ENCODE measurements at regions not wholly inside any gene's neighbourhood (a gene's known extent, or its start where the extent isn't known, plus 50 kb on each side); places are given as distances from the start of the nearest gene placed in this dataset.

DNA sequence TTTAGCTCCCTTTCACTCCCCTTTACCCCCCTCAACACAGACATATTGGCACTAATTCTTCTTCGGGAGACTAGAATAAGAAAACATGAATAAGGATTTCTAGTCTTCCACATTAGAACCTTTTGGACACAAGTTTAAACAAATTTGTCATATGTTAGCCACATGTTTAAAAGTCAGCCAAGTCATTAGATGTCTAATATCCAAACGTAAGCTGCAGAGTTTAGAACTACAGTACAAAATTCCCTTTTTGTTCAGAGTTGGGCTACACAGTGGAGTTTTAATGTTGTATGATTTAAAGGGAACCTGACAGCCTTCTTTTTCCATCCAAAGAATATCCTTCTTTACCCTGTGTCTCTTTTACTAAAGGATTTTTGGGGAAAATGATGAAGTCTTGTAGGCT lies 79.8 kb downstream of the PDE6H start:
- TF ChIP-seq POLR2AphosphoS5 (IDR thresholded peaks at IDR 0.05; ENCODE audit: low read depth) (no peak), SPI1 (IDR thresholded peaks at IDR 0.05; ENCODE audit: borderline replicate concordance, low read depth) (no peak), GABPA (IDR thresholded peaks at IDR 0.05; ENCODE audit: low read depth) (no peak)
- TF ChIP-seq, protein P1, sequence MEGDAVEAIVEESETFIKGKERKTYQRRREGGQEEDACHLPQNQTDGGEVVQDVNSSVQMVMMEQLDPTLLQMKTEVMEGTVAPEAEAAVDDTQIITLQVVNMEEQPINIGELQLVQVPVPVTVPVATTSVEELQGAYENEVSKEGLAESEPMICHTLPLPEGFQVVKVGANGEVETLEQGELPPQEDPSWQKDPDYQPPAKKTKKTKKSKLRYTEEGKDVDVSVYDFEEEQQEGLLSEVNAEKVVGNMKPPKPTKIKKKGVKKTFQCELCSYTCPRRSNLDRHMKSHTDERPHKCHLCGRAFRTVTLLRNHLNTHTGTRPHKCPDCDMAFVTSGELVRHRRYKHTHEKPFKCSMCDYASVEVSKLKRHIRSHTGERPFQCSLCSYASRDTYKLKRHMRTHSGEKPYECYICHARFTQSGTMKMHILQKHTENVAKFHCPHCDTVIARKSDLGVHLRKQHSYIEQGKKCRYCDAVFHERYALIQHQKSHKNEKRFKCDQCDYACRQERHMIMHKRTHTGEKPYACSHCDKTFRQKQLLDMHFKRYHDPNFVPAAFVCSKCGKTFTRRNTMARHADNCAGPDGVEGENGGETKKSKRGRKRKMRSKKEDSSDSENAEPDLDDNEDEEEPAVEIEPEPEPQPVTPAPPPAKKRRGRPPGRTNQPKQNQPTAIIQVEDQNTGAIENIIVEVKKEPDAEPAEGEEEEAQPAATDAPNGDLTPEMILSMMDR (IDR thresholded peaks at IDR 0.05; ENCODE audit: insufficient read depth, low read length): no peak
- TF ChIP-seq, protein P2, sequence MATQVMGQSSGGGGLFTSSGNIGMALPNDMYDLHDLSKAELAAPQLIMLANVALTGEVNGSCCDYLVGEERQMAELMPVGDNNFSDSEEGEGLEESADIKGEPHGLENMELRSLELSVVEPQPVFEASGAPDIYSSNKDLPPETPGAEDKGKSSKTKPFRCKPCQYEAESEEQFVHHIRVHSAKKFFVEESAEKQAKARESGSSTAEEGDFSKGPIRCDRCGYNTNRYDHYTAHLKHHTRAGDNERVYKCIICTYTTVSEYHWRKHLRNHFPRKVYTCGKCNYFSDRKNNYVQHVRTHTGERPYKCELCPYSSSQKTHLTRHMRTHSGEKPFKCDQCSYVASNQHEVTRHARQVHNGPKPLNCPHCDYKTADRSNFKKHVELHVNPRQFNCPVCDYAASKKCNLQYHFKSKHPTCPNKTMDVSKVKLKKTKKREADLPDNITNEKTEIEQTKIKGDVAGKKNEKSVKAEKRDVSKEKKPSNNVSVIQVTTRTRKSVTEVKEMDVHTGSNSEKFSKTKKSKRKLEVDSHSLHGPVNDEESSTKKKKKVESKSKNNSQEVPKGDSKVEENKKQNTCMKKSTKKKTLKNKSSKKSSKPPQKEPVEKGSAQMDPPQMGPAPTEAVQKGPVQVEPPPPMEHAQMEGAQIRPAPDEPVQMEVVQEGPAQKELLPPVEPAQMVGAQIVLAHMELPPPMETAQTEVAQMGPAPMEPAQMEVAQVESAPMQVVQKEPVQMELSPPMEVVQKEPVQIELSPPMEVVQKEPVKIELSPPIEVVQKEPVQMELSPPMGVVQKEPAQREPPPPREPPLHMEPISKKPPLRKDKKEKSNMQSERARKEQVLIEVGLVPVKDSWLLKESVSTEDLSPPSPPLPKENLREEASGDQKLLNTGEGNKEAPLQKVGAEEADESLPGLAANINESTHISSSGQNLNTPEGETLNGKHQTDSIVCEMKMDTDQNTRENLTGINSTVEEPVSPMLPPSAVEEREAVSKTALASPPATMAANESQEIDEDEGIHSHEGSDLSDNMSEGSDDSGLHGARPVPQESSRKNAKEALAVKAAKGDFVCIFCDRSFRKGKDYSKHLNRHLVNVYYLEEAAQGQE (IDR thresholded peaks at IDR 0.05; ENCODE audit: insufficient replicate concordance, low read depth): no peak
- Histone ChIP-seq H3K4me3 (replicated peaks; ENCODE audit: insufficient read depth, low read length) (no peak overlapping the region), H3K27ac (replicated peaks) (no peak overlapping the region), H3K27me3 (ENCODE audit: insufficient read depth, poor library complexity, severe bottlenecking) (peaks cover 3% of the 10 kb centered on the region)
- no peak for DNase-seq (ENCODE audit: low read depth in 1 of 2, low spot score in 1 of 2)

DNA sequence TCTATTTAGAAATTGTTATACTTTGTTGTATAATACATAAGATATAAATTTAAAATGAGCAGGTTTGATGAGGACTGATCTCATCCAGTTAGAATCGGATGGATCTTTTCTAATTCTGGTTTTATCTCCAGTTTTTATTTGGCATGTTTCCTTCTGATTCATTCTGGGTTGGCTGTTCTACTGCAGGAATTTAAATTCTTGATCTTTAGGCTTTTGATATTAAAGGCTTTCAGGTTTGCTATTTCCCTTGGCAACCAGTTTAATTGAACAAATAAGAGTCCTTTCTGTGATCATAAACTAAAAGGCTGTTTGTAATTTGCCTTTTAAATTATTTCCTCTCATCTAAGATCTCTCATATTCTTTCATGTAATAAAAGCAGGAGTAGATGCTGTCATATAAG lies 83.4 kb downstream of the PDE6H start:
- DNase-seq (ENCODE audit: low read depth in 1 of 2, low spot score in 1 of 2): no peak
- H3K27ac ChIP-seq (replicated peaks): no peak overlapping the region
- TF ChIP-seq SPI1 (IDR thresholded peaks at IDR 0.05; ENCODE audit: borderline replicate concordance, low read depth) (no peak), POLR2AphosphoS5 (IDR thresholded peaks at IDR 0.05; ENCODE audit: low read depth) (no peak), GABPA (IDR thresholded peaks at IDR 0.05; ENCODE audit: low read depth) (no peak)
- TF ChIP-seq, protein P1 (IDR thresholded peaks at IDR 0.05; ENCODE audit: insufficient read depth, low read length): no peak
- TF ChIP-seq, protein P2 (IDR thresholded peaks at IDR 0.05; ENCODE audit: insufficient replicate concordance, low read depth): no peak
- H3K4me3 ChIP-seq (replicated peaks; ENCODE audit: insufficient read depth, low read length): no peak overlapping the region
- H3K27me3 ChIP-seq (ENCODE audit: insufficient read depth, poor library complexity, severe bottlenecking): peaks cover 3% of the 10 kb centered on the region

Data from HL-60 (cell line).